GM21381 (cell line): ENCODE measurements at regions not wholly inside any gene's neighbourhood (a gene's known extent, or its start where the extent isn't known, plus 50 kb on each side); places are given as distances from the start of the nearest gene placed in this dataset.
A peak's percentile ranks its signal among the peaks of the same experiment; 100 is the strongest.

Experiments used
- ATAC-seq: cut with Tn5 transposase; IDR thresholded peaks from one replicate; pipeline ENCODE4 v1.9.1; 2021; ENCODE audit warnings: mild to moderate bottlenecking, moderate library complexity; ENCODE audit not compliant: unreplicated experiment

- peak; percentile 84 for ATAC-seq
These were observed 187.1 kb downstream of the MYLK4 start for GRCh38 chr6:2563635-2564034.

DNA sequence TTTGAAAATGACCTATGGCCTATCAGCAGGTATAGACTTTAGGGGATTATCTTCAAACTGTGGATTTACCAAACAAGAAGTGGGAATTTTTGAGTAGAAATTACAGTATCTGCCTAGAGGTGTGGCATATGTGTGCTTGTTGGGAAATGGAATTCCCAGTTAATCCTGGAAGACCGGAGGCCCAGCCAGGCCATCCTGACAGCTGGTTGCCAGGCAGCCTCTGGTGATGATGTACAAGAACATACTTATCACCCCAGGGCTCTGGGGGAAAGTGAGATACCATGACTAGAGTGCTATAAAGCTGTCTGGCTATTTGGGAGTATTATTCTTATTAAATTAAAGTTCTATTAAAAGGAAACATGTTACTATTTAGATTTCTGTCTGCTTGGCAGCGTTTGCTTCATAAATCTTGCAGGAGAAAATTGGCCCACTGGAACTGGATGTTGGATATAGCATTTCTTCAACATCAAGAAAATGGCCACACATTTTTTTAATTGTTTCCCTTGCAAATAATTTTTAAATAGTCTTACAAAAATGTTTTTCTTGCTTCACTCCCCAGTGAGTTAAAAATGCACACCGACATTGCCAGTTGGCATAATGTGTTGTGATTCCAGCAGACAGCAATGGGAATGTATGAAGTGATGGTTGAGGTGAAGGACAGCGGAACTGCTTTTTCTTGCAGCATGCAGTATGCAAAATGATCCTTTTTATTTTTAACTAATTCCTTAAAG is 187.8 kb downstream of the MYLK4 start:
- ATAC-seq: no peak

DNA sequence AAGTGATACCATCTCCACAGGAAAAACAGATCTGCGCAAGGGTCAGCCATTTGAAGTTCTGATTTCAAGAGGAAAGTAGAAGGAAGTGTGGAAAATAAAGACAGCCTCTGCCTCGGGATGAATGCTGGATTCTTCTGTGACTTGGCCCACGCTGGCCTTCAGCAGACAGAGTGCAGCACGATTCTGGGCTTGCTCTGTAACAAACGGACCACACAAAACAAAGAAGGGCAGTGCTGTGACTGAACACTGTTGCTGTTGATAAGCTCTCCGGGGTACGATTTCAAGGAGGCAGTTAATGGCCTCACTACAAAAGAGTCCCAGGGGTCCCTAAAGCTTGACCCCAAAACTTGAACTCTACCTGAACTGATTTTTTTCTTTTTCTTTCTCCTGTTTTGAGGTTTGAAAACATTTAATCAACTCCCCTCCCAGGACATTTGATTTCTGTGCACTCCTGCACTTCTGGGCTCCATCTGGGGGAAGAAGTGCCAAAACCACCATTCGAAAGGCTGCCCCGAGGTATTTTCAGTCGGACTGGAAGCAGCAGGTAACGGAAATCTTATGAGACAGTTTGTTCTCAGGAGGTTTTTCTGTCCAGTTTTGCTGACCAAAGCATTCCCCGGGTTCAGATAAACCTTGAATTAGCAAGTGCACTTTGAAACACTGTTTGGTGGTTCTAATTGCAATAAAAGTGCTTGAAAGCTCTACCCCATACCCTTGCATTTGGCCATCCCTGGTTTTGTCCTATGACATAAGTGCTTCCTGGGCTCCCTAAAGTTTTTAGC is 189.6 kb downstream of the MYLK4 start:
- ATAC-seq: no peak

DNA sequence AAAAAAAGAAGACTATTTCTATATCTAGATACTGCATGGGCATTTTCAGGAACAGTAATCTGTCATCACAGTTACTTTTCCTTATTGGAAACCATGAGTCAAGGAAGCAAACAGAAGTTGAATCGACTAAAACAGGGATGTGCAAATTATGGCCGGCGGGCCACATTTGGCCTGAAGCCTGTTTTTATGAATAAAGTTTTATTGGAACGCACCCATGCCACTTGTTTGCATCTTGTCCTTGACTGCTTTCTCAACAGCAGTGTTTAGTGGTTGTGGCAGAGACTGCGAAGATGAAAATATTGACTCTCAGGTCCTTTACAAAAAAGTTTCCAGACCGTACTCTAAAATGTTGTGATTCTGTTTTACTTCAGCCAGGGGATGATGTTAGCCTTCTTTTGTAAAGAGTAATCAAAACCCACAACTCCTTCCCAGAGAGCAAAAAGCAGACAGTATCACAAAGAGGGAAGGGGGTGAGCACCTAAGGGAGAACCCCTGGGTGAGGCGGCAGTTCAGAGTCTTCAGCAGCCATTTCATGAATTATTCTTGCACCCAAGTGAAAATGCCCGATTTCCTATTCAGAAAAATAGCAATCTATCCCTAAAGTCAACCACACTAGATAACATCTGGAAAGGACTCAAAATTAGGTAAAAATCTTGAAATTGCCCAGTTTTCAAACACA is 190.4 kb downstream of the MYLK4 start:
- ATAC-seq: no peak

GRCh38 chr6:2558861-2559801 is 191.6 kb downstream of the MYLK4 start:
- no peak for ATAC-seq

GRCh38 chr6:2558098-2558680 is 192.5 kb downstream of the MYLK4 start:
- ATAC-seq: no peak

DNA sequence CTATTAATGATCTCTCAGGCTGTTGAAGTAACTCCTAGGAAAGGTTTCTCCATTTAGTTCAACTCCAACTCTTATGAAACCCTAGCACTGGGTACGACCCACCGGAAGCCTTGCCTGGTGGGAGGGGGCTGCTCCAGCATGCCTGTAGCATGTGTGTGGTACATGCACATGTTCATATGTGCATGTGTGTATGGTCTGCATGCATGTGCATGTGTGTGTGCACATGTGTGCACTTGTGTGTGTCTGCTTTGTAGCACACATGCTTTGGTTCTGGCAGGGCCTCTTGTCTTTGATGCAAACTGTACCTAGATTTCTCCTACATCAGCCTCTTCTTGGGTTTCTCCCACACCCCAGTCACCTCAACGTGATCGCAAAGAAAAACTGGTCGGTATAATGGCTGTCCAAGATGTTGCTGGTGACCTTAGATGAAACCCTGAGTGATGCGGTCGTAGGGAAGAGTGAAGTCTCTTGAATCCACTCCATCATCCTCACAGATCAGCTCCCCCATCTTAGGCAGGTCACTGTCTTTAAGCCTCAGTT is 193.5 kb downstream of the MYLK4 start:
- ATAC-seq: no peak

GRCh38 chr6:2556761-2557160 is 194.0 kb downstream of the MYLK4 start:
- no peak for ATAC-seq

GRCh38 chr6:2554651-2555260 is 196.0 kb downstream of the MYLK4 start:
- ATAC-seq: no peak

DNA sequence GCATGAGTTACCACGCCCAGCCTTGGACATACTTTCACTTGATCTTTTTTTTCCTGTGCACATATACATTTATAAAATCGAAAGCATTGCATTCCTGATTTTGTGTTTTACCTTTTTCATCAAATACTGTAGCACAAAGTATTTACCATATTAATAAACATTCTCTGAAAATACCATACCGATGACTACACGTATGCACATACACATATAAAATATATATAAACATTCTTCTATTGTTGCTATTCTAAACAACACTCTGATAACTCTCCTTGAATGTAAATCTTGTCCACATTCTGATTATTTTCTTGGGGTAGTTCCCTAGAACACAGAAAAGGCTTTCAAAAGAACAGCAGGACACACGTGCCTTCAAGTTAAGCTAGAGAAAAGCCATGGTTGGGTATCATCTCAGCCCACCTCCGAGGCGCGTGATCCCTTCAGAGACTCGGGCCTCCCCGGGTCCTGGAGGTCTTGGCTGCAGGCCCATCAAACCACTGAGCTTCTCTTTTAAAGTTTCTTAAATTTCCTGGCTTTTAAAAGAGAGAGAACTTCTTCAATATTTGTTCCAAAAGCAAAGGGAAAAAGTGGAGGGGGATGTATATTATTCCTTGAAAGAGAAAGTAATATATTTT is 198.1 kb downstream of the MYLK4 start:
- no peak for ATAC-seq

- no peak for ATAC-seq
These were observed 199.0 kb downstream of the MYLK4 start for GRCh38 chr6:2551705-2552104.

DNA sequence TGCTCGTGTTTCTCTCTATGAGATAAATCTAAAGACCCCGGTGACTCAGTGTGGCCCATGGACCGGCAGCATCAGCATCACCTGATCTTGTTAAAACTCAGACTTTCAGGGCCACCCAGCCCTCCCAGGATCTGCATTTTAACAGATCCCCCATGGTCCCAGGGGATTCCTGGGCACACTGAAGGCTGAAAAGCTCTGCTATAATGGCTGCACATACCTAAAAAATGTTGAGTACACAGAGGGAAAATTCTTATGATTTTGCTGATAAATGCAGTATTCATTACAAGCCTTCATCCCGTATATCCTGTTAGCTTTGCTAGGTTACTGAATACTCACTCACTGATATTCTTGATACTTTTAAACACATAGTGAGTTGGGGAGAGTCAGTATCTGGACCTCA is 200.5 kb downstream of the MYLK4 start:
- ATAC-seq: no peak

GRCh38 chr6:2549834-2550233 is 200.9 kb downstream of the MYLK4 start:
- no peak for ATAC-seq

- no peak for ATAC-seq
These were observed 203.4 kb downstream of the MYLK4 start for GRCh38 chr6:2547355-2547754.

- ATAC-seq: no peak
These were observed 203.8 kb downstream of the MYLK4 start for GRCh38 chr6:2546901-2547300.

DNA sequence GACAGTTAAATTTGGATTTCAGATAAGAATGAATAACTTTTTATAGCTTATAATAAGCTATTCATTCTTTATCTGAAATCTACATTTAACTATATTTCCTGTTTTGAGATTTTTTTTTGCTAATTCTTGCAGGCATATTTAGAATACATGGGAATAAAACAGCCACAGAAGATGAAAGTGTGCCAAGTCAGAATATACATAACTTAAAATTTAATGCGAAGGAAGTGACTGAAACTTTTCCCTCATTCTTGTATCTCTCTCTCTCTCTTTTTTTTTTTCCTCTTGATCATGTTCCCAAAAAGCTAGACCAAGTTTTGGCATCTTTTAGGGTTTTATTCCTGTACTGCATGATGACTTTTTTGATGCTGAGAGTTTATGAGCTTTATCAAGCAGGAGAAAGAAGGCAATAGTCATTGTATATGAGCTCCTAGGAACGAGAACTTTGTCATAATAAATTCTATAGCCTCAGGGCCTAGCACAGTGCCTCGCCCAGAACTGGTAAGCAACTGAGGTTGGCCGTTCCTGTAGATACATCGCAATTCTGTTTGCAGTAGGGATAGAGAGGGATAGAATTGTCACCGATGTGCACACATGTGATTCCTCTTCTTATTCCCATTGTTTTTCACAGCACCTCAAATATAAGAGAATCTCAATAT is 205.2 kb downstream of the MYLK4 start:
- no peak for ATAC-seq

DNA sequence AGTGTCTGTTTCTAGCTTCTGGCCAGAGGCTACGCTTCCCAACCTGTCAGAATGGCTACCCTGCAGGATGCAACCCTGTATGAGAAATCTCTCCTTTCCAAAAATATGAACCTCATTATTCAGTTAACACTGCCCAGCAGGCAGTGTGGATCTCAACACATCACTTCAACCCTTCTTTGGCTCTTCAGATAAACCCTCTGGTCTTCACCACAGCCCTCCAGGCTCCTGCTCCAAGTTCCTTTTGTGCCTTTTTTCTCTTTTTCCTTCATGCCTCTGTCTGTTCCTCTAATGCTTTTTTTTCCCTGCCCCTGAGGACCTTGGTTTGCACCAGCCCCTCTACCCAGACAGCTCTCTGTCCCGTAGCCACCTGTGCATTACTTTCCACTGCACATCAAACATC is 207.4 kb downstream of the MYLK4 start:
- peak; percentile 7 for ATAC-seq

DNA sequence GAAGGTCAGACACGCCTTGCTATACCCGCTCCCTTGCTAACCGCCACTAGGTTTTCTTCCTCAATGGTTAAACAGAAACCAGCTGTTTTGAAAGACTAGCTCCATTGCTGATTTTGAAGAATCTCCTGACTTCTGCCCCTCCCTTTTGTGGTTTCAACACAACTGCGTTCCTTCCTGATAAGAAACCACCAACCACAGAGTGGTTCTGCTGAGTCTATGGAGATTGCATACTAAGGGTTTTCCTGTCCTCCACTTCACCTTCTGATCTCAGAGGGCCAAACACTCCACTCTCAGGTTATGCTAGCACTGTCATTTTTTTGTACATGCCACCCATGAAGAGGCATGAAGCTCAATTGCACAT is 207.9 kb downstream of the MYLK4 start:
- peak; percentile 93 for ATAC-seq
